ENCODE measurements at regions not wholly inside any gene's neighbourhood (a gene's known extent, or its start where the extent isn't known, plus 50 kb on each side); places are given as distances from the start of the nearest gene placed in this dataset.

- ATAC-seq: no peak
- H3K4me3 ChIP-seq: no peak overlapping the region
- TF ChIP-seq CTCF (IDR thresholded peaks at IDR 0.05) (no peak), EP300 (IDR thresholded peaks at IDR 0.05) (no peak), POLR2AphosphoS5 (IDR thresholded peaks at IDR 0.05) (no peak), POLR2A (IDR thresholded peaks at IDR 0.05) (no peak)
- peaks cover 0 to 3% (median 0%) of the 10 kb centered on the region in 3 donors for H3K4me1 ChIP-seq
- H3K27ac ChIP-seq: no peak overlapping the region
- H3K27me3 ChIP-seq: no peaks in the 10 kb centered on the region
- 71 to 100% methylated on average over 1 of the region's 1 CpG for WGBS, 2 donors (ENCODE audit: low coverage in 1 of 2)
- H3K9me3 ChIP-seq: no peaks in the 10 kb centered on the region
- no peaks in the 10 kb centered on the region for H3K36me3 ChIP-seq
These were observed 95.3 kb upstream of the NRIP1 start for GRCh38 chr21:15160136-15160535.

- TF ChIP-seq CTCF (IDR thresholded peaks at IDR 0.05) (no peak), EP300 (IDR thresholded peaks at IDR 0.05) (no peak), POLR2A (IDR thresholded peaks at IDR 0.05) (no peak), POLR2AphosphoS5 (IDR thresholded peaks at IDR 0.05) (no peak)
- no peaks in the 10 kb centered on the region for H3K9me3 ChIP-seq
- H3K27me3 ChIP-seq: no peaks in the 10 kb centered on the region
- H3K27ac ChIP-seq: no peak overlapping the region
- no peaks in the 10 kb centered on the region for H3K36me3 ChIP-seq
- no peak for ATAC-seq
- no peak overlapping the region for H3K4me3 ChIP-seq
- WGBS, 2 donors (ENCODE audit: low coverage in 1 of 2): 72 to 100% methylated on average over 2 of the region's 2 CpGs
- peaks cover 0 to 3% (median 0%) of the 10 kb centered on the region in 3 donors for H3K4me1 ChIP-seq
These were observed 98.1 kb upstream of the NRIP1 start for GRCh38 chr21:15162921-15163320.

GRCh38 chr21:15164273-15164672, 99.5 kb upstream of the NRIP1 start:
- Histone ChIP-seq H3K4me3 (no peak overlapping the region), H3K4me1 (peaks cover 0 to 3% (median 0%) of the 10 kb centered on the region in 3 donors), H3K9me3 (no peaks in the 10 kb centered on the region), H3K27me3 (no peaks in the 10 kb centered on the region), H3K27ac (no peak overlapping the region), H3K36me3 (no peaks in the 10 kb centered on the region)
- no peak for TF ChIP-seq CTCF (IDR thresholded peaks at IDR 0.05)
- TF ChIP-seq EP300 (IDR thresholded peaks at IDR 0.05): no peak
- no peak for TF ChIP-seq POLR2AphosphoS5 (IDR thresholded peaks at IDR 0.05)
- no peak for ATAC-seq
- 90 to 91% methylated on average over 9 of the region's 9 CpGs for WGBS, 2 donors (ENCODE audit: low coverage in 1 of 2)

GRCh38 chr21:15164678-15165303, 100.0 kb upstream of the NRIP1 start:
- H3K36me3 ChIP-seq: no peaks in the 10 kb centered on the region
- TF ChIP-seq POLR2AphosphoS5 (IDR thresholded peaks at IDR 0.05): no peak
- no peak for TF ChIP-seq CTCF (IDR thresholded peaks at IDR 0.05)
- no peak for TF ChIP-seq EP300 (IDR thresholded peaks at IDR 0.05)
- TF ChIP-seq POLR2A (IDR thresholded peaks at IDR 0.05): no peak
- no peak for ATAC-seq
- no peaks in the 10 kb centered on the region for H3K4me1 ChIP-seq
- no peaks in the 10 kb centered on the region for H3K9me3 ChIP-seq
- no peaks in the 10 kb centered on the region for H3K27me3 ChIP-seq
- H3K27ac ChIP-seq: no peak overlapping the region
- WGBS, 2 donors (ENCODE audit: low coverage in 1 of 2): 58 to 96% methylated on average over 2 of the region's 2 CpGs
- H3K4me3 ChIP-seq: no peak overlapping the region

- no peaks in the 10 kb centered on the region for H3K4me1 ChIP-seq
- TF ChIP-seq EP300 (IDR thresholded peaks at IDR 0.05): no peak
- TF ChIP-seq POLR2A (IDR thresholded peaks at IDR 0.05): no peak
- TF ChIP-seq POLR2AphosphoS5 (IDR thresholded peaks at IDR 0.05): no peak
- TF ChIP-seq CTCF (IDR thresholded peaks at IDR 0.05): no peak
- ATAC-seq: no peak
- no peak overlapping the region for H3K4me3 ChIP-seq
- H3K27me3 ChIP-seq: no peaks in the 10 kb centered on the region
- no peak overlapping the region for H3K27ac ChIP-seq
- H3K36me3 ChIP-seq: no peaks in the 10 kb centered on the region
- no peaks in the 10 kb centered on the region for H3K9me3 ChIP-seq
- 66 to 92% methylated on average over 2 of the region's 2 CpGs for WGBS, 2 donors (ENCODE audit: low coverage in 1 of 2)
These were observed 105.8 kb upstream of the NRIP1 start for GRCh38 chr21:15170614-15171013.
